Astrocyte (in vitro differentiated cells and primary cell): ENCODE measurements at regions not wholly inside any gene's neighbourhood (a gene's known extent, or its start where the extent isn't known, plus 50 kb on each side); places are given as distances from the start of the nearest gene placed in this dataset.

Experiments
- DNase-seq: peaks from one replicate; pipeline ENCODE4 v3.0.0-alpha.2; 2010; ENCODE audit warnings: low read depth
- FAIRE-seq: peaks from 2 replicates; lab custom pipeline; 2011; peaks lifted over from hg19 to GRCh38; lab: Jason Lieb, UNC
- H2AFZ ChIP-seq: 2 replicates; pipeline ENCODE4 v1.6.0; 2012; ENCODE audit warnings: low read depth, low read length, inconsistent platforms
- H3K27ac ChIP-seq: 2 replicates; pipeline ENCODE4 v1.5.1; 2011; ENCODE audit warnings: low read depth, low read length, inconsistent platforms
- H3K27me3 ChIP-seq: 2 replicates; pipeline ENCODE4 v1.6.0; 2011; ENCODE audit warnings: low read length, inconsistent platforms; ENCODE audit not compliant: insufficient read depth
- H3K36me3 ChIP-seq: 2 replicates; pipeline ENCODE4 v1.5.1; 2011; ENCODE audit warnings: low read length, inconsistent platforms; ENCODE audit not compliant: insufficient read depth
- H3K4me1 ChIP-seq: 2 replicates; pipeline ENCODE4 v1.5.1; 2011; ENCODE audit warnings: low read length, inconsistent platforms; ENCODE audit not compliant: insufficient read depth
- H3K4me2 ChIP-seq: 2 replicates; pipeline ENCODE4 v1.6.0; 2012; ENCODE audit warnings: low read length, inconsistent platforms
- H3K4me3 ChIP-seq: 2 replicates; pipeline ENCODE4 v1.5.1; 2011; ENCODE audit warnings: low read depth, mild to moderate bottlenecking, low read length, inconsistent platforms; ENCODE audit not compliant: insufficient read depth
- H3K79me2 ChIP-seq: 2 replicates; pipeline ENCODE4 v1.6.0; 2012; ENCODE audit warnings: mild to moderate bottlenecking, low read length, inconsistent platforms; ENCODE audit not compliant: insufficient read depth
- H3K9ac ChIP-seq: 2 replicates; pipeline ENCODE4 v1.6.0; 2012; ENCODE audit warnings: mild to moderate bottlenecking, low read length, inconsistent platforms
- H3K9me3 ChIP-seq: 2 replicates; pipeline ENCODE4 v1.5.1; 2012; ENCODE audit warnings: low read depth, mild to moderate bottlenecking, low read length, inconsistent platforms; ENCODE audit not compliant: insufficient read depth
- H4K20me1 ChIP-seq: 2 replicates; pipeline ENCODE4 v1.6.0; 2012; ENCODE audit warnings: low read length, inconsistent platforms; ENCODE audit not compliant: insufficient read depth
- H3K27ac Mint-ChIP-seq: one replicate; pipeline ENCODE4 v1.8.0; 2021; ENCODE audit warnings: mild to moderate bottlenecking, mixed read lengths; ENCODE audit not compliant: unreplicated experiment
- H3K27me3 Mint-ChIP-seq: one replicate; pipeline ENCODE4 v1.8.0; 2021; ENCODE audit warnings: low read depth, mixed read lengths; ENCODE audit not compliant: unreplicated experiment
- H3K36me3 Mint-ChIP-seq: one replicate; pipeline ENCODE4 v1.8.0; 2021; ENCODE audit warnings: low read depth, mixed read lengths; ENCODE audit not compliant: unreplicated experiment
- H3K4me1 Mint-ChIP-seq: one replicate; pipeline ENCODE4 v1.8.0; 2021; ENCODE audit warnings: low read depth, mixed read lengths; ENCODE audit not compliant: unreplicated experiment
- H3K4me3 Mint-ChIP-seq: one replicate; pipeline ENCODE4 v1.8.0; 2021; ENCODE audit warnings: mild to moderate bottlenecking, moderate library complexity, mixed read lengths; ENCODE audit not compliant: unreplicated experiment
- H3K9me3 Mint-ChIP-seq: one replicate; pipeline ENCODE4 v1.8.0; 2021; ENCODE audit warnings: mild to moderate bottlenecking, mixed read lengths; ENCODE audit not compliant: unreplicated experiment
- EZH2 ChIP-seq: IDR thresholded peaks from 2 replicates; pipeline ENCODE4 v1.6.1; 2012; ENCODE audit warnings: mild to moderate bottlenecking, low read length, inconsistent platforms; ENCODE audit not compliant: insufficient read depth
- TF ChIP-seq, protein P1 (sequence below): IDR thresholded peaks from 2 replicates; pipeline ENCODE4 v1.5.1; 2011; ENCODE audit warnings: low read depth, mild to moderate bottlenecking, inconsistent platforms, low read length, moderate library complexity; ENCODE audit not compliant: insufficient read depth

DNA sequence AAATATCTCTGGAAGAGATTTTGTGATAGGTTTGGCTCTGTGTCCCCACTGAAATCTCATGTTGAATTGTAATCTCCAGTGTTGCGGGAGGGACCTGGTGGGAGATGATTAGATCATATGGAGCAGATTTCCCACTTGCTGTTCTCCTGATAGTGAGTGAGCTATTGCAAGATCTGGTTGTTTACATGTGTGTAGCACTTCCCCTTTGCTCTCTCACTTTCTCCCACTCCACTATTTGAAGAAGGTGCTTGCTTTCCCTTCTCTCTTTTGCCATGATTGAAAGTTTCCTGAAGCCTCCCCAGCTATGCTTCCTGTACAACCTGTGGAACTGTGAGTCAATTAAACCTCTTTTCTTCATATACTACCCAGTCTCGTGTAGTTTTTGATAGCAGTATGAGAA lies 97.0 kb upstream of the FN1 start:
- Mint-ChIP-seq H3K36me3 (peaks cover 4% of the 10 kb centered on the region), H3K9me3 (peaks cover 12% of the 10 kb centered on the region), H3K27ac (no peak overlapping the region), H3K4me3 (no peak overlapping the region), H3K27me3 (no peaks in the 10 kb centered on the region), H3K4me1 (peaks cover 60% of the 10 kb centered on the region)
- no peaks in the 10 kb centered on the region for H3K36me3 ChIP-seq
- no peak overlapping the region for H3K4me3 ChIP-seq
- H3K4me2 ChIP-seq = no peak overlapping the region
- FAIRE-seq (peak; percentile 37), DNase-seq (no peak)
- H4K20me1 ChIP-seq = no peaks in the 10 kb centered on the region
- peaks cover 54% of the 10 kb centered on the region for H3K4me1 ChIP-seq
- H3K79me2 ChIP-seq = no peaks in the 10 kb centered on the region
- no peak overlapping the region for H3K9ac ChIP-seq
- TF ChIP-seq, protein P1, sequence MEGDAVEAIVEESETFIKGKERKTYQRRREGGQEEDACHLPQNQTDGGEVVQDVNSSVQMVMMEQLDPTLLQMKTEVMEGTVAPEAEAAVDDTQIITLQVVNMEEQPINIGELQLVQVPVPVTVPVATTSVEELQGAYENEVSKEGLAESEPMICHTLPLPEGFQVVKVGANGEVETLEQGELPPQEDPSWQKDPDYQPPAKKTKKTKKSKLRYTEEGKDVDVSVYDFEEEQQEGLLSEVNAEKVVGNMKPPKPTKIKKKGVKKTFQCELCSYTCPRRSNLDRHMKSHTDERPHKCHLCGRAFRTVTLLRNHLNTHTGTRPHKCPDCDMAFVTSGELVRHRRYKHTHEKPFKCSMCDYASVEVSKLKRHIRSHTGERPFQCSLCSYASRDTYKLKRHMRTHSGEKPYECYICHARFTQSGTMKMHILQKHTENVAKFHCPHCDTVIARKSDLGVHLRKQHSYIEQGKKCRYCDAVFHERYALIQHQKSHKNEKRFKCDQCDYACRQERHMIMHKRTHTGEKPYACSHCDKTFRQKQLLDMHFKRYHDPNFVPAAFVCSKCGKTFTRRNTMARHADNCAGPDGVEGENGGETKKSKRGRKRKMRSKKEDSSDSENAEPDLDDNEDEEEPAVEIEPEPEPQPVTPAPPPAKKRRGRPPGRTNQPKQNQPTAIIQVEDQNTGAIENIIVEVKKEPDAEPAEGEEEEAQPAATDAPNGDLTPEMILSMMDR = no peak
- no peak for TF ChIP-seq EZH2
- H2AFZ ChIP-seq = no peak overlapping the region
- H3K27me3 ChIP-seq = no peaks in the 10 kb centered on the region
- H3K9me3 ChIP-seq = no peaks in the 10 kb centered on the region
- H3K27ac ChIP-seq = peak overlapping the region; percentile 99

DNA sequence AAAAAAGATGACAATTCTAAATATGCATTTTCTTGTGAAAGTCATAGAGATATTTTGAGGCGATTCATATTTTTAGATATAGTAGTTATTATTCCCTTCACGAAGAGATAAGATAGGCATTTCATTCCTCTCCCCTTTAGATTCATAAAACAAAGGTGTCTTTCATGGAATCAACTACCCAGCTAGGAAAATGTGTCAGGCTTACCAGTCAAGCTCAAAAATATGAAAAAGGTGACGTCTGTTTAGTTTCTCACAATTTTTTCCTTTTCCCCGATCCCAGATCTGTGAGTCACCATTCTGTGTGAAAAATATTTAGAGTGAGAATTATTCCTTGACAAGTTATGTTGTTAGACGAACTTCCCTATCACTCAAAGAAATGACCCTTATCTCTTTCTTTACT lies 95.4 kb upstream of the FN1 start:
- H2AFZ ChIP-seq = no peak overlapping the region
- Mint-ChIP-seq H3K4me1 (peaks cover 59% of the 10 kb centered on the region), H3K27me3 (no peaks in the 10 kb centered on the region)

More for the DNA sequence above, 95.4 kb upstream of the FN1 start:
- peak; percentile 93 for FAIRE-seq
- TF ChIP-seq, protein P1 = no peak
- no peak for TF ChIP-seq EZH2
- no peaks in the 10 kb centered on the region for H3K27me3 ChIP-seq
- peak overlapping the region; percentile 83 for H3K9ac ChIP-seq
- H3K9me3 ChIP-seq = no peaks in the 10 kb centered on the region
- peak; percentile 91 for DNase-seq
- Mint-ChIP-seq H3K36me3 (peaks cover 4% of the 10 kb centered on the region), H3K27ac (peak overlapping the region; percentile 96), H3K4me3 (no peak overlapping the region), H3K9me3 (peaks cover 12% of the 10 kb centered on the region)
- peaks cover 57% of the 10 kb centered on the region for H3K4me1 ChIP-seq
- peak overlapping the region; percentile 52 for H3K4me2 ChIP-seq
- H3K27ac ChIP-seq = peak overlapping the region; percentile 99
- no peak overlapping the region for H3K4me3 ChIP-seq
- no peaks in the 10 kb centered on the region for H3K79me2 ChIP-seq
- no peaks in the 10 kb centered on the region for H3K36me3 ChIP-seq
- no peaks in the 10 kb centered on the region for H4K20me1 ChIP-seq
